Effector CD8-positive, alpha-beta T cell (primary cell): ENCODE measurements at regions not wholly inside any gene's neighbourhood (a gene's known extent, or its start where the extent isn't known, plus 50 kb on each side); places are given as distances from the start of the nearest gene placed in this dataset.

Experiments used
- DNase-seq: peaks from one replicate; lab custom pipeline; 2025; lab: John Stamatoyannopoulos, UW

- DNase-seq, result no peak
Observed at GRCh38 chr10:9635691-9636090, 1382.0 kb upstream of the CELF2 start.

- no peak for DNase-seq
Observed at GRCh38 chr10:9636216-9636615, 1381.5 kb upstream of the CELF2 start.

GRCh38 chr10:9643782-9644181, 1373.9 kb upstream of the CELF2 start:
- DNase-seq, result no peak

GRCh38 chr10:9645404-9645803, 1372.3 kb upstream of the CELF2 start:
- DNase-seq, result no peak

- DNase-seq, result no peak
Observed at GRCh38 chr10:9645928-9646600, 1371.6 kb upstream of the CELF2 start.

GRCh38 chr10:9654261-9654660, 1363.4 kb upstream of the CELF2 start:
- DNase-seq, result no peak

- no peak for DNase-seq
Observed at GRCh38 chr10:9656386-9656785, 1361.3 kb upstream of the CELF2 start.

- DNase-seq, result no peak
Observed at GRCh38 chr10:9656996-9657395, 1360.7 kb upstream of the CELF2 start.

GRCh38 chr10:9657530-9657929, 1360.1 kb upstream of the CELF2 start:
- no peak for DNase-seq

- no peak for DNase-seq
Observed at GRCh38 chr10:9668411-9668810, 1349.3 kb upstream of the CELF2 start.

- no peak for DNase-seq
Observed at GRCh38 chr10:9670911-9671310, 1346.8 kb upstream of the CELF2 start.

GRCh38 chr10:9681655-9682054, 1336.0 kb upstream of the CELF2 start:
- no peak for DNase-seq

- no peak for DNase-seq
Observed at GRCh38 chr10:9682802-9683201, 1334.9 kb upstream of the CELF2 start.

- no peak for DNase-seq
Observed at GRCh38 chr10:9684186-9684585, 1333.5 kb upstream of the CELF2 start.

- no peak for DNase-seq
Observed at GRCh38 chr10:9685596-9685995, 1332.1 kb upstream of the CELF2 start.

GRCh38 chr10:9688711-9689110, 1329.0 kb upstream of the CELF2 start:
- DNase-seq, result no peak

- DNase-seq, result no peak
Observed at GRCh38 chr10:9707216-9707615, 1310.5 kb upstream of the CELF2 start.

GRCh38 chr10:9709849-9710248, 1307.8 kb upstream of the CELF2 start:
- no peak for DNase-seq

GRCh38 chr10:9712393-9712792, 1305.3 kb upstream of the CELF2 start:
- DNase-seq, result no peak

- DNase-seq, result no peak
Observed at GRCh38 chr10:9719246-9719645, 1298.4 kb upstream of the CELF2 start.

- no peak for DNase-seq
Observed at GRCh38 chr10:9733766-9734165, 1283.9 kb upstream of the CELF2 start.

- DNase-seq, result no peak
Observed at GRCh38 chr10:9734218-9734617, 1283.5 kb upstream of the CELF2 start.

GRCh38 chr10:9735731-9736130, 1281.9 kb upstream of the CELF2 start:
- DNase-seq, result no peak

- DNase-seq, result no peak
Observed at GRCh38 chr10:9743639-9744038, 1274.0 kb upstream of the CELF2 start.
